ENCODE measurements at regions not wholly inside any gene's neighbourhood (a gene's known extent, or its start where the extent isn't known, plus 50 kb on each side); places are given as distances from the start of the nearest gene placed in this dataset.
"Not testable (repeated sequence)": the region's sequence is repeated elsewhere in the genome, so short reads cannot be mapped to it uniquely, and the experiment has no call there.

DNA sequence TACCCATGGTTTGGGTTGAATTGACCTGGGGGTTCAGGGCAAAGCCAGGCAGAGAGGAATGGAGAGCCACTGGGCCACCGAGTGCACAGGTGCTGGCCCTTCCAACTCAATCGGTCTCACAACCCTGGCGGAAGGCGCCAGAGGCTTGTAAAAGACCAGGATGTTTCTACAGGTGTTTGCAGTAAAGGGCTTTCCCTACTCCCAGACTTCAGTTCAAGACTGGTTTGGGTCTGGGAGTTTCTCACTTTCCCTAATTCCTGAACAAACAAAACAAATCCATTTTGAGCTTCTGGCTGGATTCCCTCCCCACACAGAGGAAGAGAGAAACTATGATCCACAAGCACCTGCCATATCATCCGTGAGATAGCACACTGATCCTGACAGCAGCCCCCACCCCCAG, 125.2 kb upstream of the KLF4 start:
- no peak for DNase-seq

DNA sequence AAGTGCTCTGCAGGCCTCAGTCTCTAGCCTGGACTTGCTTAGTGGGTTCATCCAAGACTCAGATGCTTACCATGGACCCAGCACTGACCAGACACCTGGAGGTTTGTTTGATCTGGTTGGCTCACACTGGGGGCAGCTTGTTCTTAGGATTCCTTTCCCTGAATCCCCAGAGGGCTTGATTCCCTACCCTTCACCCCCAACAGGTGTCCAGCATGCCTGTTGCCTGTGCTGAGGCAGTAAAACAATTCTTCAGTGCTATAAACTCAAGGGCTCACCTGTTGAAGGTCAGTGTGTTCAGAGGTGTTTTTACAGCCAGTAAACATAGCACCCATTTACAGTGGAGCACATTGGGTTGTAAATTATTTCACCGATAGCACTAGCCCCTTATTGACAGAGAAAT, 123.8 kb upstream of the KLF4 start:
- no peak for DNase-seq

DNA sequence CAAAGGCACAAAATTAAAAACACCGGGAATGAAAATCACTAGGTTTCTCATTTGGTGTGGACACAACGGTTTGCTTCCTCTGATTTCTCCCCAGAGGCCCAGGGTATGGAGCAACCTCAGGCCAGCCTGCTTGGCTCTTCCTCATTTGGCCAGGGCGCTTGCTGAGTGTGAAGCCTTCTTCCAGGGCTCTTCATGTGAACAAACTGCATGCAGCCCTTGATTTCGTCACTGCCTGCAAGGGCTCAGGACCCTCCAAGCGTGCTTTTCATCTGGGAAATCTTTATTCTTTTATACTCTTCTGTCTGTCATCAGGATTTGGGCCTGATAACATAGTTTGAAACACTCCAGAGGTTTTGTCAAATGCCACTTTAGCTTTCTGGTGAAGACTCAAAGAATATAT, 122.6 kb upstream of the KLF4 start:
- peak; percentile 13 for DNase-seq

DNA sequence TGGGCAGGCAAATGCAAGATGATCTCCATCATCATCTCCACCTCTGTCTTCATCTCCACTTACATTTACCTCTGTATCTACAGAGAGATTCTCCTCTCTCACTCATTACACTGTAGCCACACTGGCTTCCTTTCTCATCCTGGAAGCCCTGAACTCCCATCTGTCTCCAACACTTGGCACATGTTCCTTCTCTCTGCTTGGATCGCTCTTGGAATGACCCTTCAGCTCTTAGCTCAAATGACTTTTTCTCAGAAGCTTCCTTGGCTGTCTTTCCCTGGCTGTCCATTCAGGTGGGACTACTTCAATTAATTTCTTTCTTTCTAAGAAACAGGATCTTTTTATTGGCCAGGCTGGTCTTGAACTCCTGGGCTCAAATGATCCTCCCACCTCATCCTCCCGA, 120.0 kb upstream of the KLF4 start:
- DNase-seq = no peak

DNA sequence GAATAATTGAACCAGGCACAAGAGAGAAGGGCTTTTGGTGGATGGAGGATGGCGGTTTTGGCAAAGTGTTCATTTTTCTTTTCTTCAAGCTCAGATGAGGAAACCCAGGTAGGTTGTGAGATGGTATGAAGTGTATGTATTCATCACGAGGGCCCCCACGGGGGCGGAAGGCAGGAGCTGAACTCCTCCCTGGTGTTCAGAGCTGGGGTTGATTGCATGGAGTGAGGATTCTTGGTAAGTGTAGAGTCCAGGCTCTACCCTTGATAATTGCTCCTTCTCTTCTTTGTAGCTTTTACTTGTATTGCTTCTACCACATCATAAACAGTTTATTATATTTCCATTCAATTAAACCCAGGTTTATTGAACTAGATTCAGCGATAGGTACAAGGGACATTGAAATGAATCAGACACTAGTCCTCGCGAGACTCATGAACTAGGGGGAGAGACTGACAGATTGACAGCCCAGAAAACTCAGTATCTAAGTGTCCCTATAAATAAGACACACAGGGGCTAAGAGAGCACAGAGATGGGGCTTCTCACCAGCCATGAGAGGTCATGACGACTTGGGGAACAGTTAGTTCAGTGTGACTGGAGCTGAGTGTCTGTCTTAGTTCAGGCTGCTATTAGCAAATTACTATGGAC, 116.7 kb upstream of the KLF4 start:
- no peak for DNase-seq

DNA sequence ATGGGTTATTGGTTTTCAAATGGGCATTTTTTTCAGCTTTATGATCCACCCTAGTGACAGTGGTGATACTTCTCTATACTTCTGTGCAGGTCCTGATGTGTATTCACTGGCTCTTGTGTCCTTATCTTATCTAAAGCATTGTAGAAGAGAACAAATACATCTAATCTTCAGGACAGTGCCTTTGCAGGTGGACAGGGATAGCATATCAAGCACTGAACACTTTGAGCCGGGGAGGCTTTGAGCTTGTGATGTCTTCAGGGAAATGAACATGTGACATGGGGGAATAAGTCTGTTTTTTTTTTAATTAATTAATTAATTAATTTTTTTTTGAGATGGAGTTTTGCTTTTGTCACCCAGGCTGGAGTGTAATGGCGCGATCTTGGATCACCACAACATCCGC, 115.5 kb upstream of the KLF4 start:
- no peak for DNase-seq

DNA sequence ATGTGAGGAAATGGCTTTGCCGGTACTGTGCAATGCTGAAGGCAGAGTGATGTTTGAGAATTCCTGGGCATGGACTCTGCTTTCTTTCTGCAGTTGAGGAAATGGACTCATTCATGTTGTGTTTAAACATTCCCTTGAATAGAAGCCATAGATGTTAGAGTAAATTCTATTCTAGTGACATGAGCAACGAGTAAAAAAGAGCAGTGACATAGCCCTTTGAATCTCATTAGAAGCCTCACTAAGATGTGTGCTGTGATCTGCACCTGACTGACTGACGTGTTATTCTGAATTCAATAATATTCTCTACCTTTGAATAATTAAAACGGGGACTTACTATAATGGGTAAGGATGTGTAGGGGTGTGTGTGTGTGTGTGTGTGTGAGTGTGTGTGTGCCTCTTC, 113.7 kb upstream of the KLF4 start:
- DNase-seq = no peak

DNA sequence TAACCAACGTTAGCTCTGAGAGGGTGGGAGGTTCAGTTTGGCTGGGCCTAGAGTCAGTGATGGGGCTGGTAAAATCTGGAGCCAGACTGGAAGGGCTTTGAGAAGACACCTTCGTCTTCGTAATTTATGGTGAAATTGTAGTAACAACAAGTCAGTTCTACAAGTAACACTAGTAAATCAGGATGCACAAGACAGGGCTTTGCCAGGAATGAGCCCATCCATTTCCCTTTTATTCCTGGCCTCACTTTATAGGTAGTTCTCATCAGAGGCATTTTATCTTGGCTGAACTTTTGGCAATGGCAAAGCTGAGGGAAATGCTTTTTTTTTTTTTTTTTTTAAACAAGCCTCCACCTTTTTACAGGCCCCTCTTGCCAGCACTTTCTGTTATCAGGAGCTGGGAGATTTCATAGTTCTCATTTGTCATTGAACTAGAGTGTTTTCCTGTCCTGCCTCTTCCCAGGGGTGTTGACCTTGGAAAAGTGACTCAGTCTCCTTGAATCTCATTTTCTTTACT, 110.5 kb upstream of the KLF4 start:
- DNase-seq = no peak

DNA sequence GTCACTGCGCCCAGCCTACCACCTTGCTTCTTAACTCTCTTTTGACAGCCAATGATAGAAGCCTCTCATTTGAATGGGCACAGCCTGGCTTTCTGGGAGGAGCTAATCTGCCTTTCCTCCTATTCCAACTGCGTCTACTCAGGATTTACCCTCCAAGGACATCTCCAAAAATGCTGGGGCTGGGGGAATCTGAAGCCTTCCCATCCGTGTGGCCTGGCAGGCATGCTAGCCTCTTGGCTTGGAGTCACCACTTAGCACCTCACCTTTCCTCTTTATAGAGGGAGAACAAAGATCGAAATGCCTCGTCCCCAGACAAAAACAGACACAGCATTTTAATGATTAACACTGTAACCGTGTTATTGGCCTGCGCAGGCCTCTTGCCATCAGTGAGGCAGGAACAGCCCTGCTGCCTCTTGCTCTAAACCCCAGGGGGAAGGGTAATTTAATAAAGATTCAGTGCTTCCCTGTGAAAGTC, 108.2 kb upstream of the KLF4 start:
- DNase-seq = no peak

DNA sequence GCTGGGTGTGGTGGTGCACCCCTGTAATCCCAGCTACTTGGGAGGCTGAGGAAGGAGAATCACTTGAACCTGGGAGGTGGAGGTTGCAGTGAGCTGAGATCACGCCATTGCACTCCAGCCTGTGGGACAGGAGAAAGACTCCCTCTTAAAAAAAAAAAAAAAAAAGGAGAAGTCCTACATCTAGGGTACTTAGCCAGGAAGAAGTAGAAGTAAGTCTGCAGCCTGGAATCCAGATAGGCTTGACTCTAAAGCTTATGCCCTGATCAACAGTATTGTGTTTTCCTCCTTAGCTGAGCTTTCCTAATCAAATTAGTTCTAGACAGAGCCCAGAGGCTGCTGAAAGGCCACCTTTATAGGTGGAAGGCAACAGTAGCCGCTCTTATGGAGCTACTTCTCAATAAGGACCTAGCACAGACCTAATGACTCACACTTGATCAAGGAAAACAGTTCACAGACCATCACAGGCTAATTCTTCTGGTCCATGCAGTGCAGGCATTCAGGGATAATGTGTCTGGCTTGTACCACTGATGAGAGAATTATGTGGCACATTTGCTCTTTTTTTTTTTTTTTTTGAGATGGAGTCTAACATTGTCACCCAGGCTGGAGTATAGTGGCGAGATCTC, 105.5 kb upstream of the KLF4 start:
- DNase-seq = no peak

DNA sequence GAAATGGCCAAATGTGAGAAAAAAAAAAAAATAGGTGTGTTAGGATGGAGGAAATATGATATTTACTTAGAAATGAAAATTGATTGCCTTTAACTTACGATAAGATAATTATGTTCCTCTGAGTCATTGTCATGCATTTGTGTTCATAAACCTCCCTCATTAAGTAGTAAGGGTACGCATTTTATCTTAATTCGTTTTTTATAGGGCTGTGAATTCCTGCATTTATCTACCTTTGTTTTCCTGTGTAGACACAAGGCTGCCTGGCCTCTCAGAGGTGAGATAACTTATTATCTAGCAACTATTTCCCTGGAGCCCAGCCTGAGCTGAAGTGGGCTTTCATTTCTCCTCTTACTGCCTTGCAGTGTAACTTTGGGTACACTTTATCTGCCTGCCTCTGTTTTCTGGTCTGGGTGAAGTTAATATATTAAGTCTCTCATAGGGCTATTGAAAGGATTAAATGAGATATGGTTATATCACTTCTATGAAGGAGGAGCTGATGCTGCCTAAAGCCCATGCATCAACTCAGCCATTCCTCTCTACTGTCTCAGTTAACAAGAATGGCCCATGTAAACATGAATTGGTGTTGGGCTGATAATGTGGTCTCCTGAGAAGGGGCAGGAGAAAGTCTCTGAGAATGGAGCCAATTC, 103.8 kb upstream of the KLF4 start:
- DNase-seq = no peak

DNA sequence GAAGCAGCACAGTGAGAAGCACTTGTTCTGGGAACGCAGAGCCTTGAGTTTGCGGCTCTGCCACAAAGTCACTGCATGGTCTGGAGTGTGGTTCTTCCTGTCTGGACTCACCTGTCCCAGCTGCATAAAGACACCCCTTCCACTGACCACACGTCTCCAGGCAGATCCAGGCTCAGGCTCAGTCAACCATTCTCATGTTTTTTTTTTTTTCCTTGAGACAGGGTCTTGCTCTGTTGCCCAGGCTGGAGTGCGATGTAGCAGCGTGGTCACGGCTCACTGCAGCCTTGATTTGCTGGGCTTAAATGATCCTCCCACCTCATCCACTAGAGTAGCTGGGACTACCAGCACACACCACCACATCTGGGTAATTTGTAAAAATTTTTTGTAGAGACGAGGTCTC, 102.9 kb upstream of the KLF4 start:
- DNase-seq = no peak

DNA sequence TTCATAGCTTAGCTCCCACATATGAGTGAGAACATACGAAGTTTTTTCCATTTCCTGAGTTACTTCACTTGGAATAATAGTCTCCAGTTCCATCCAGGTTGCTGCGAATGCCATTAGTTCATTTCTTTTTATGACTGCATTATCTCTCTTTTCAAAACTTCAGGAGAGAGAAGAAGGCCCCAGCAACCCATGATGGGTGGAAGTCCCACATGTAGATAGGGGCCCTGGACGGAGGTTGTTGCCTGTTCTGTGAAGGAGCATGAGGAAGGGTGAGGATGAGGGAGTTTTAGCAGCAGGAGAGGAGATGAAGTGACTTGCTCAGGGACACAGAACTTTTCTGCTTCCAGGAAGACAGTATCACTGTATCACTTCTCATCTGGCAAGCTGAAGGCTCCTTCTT, 102.2 kb upstream of the KLF4 start:
- no peak for DNase-seq

DNA sequence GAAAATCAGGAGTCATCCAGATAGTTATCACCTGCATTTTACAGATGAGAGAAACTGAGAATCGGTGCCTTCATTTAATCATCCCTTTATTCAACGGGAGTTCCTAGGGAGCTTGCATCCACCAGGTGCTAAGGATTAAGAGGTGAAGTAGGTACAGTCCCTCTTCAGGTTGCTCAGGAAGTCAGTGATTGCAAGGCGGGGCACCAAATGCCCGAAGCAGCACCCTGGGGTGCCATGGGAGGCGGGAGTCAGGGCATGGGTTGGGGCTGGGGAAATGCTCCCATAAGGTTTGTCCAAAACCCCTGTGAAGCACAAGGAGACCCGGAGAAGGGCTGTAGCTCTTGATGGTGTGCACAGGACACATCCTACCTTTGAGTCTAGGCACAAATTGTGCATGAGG, 98.8 kb upstream of the KLF4 start:
- DNase-seq = no peak

DNA sequence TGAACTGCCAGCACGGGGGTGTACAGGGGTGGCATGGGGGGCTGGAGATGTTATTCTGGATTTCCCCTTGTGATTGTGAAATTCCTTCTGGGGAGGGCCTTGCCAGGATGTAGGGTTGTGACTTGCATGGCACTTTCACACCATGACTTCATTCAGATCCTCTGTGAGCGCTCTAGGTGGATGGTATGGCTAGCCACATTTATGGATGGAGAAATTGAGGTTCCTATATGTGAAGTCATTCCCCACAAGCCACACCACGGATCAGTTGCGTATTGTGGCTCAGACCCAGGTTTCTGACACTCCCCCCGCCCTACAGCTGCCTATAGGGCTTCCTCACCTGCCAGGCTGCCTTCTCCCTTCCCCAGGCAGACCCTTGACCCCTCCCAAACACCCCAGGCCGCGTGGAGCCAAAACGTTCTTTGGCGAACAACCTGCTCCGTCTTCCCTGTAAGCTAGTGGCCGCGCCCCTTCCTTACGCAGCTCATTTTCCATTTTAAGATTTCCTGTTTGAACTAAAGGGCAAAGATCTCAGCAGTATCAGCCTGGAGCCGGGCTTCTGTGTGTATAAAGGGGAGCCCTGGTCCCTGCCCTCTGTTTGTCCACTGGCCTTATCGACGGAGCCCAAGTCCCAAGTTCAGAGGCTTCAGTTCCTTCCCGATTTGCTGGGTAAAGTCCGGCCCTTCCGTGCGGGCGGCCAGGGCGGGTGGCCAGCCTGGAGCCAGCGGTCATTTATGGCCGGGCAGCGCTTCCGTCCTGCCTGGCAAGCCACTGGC, 97.8 kb upstream of the KLF4 start:
- no peak for DNase-seq

DNA sequence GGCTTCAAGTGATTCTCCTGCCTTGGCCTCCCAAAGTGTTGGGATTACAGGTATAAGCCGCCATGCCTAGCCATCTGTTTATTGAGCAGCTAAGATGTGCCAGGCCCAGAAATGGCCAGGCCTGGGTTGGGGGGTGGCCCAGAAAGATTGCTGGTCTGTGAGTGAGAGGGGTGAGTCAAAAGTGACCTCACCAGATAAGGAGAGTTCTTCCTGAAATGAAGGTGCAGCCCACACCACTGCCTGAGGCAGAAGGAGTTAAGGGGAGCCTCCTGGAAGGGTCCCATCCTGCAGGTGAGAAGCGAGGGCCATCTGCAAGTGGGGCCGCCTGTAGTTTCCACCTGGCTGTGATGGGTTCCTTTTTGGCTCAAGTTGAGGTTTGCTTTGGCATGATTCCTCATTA, 96.9 kb upstream of the KLF4 start:
- no peak for DNase-seq

DNA sequence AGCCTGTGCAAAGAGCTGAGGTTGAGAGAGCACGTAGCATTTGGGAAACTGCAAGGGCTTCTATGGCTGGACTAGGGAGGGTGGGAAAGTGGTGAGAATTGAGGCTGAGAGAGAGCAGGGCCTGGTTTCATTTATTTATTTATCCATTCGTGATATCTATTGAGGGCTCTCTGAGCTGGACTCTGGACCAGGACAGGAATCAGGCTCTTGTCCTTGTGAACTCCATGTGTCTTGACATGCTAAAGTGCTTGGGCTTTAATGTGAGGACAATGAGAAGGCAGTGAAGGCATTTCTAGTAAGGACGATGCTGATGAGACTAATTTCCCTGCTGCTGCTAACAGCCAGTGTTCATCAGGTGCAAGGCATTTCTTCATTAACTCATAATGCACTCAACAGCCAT, 95.9 kb upstream of the KLF4 start:
- DNase-seq = no peak

DNA sequence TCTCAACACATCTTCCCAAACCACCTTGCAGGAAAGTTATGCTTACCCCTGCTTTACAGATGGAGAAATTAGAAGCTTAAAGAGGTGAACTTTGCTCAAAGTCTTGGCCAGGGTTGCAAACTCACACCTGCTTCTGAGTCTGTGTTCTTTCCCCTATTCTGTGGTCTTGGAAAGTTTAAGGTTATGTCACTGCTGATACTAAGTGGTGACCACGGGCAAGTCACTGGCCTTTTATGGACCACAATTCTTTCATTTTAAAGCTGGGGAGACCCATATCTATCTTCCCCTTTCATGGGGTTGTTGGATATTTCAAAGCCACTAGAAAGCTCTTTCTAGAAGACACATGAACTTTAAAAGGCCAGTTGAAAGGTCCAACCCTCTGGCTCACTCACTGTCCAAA, 95.4 kb upstream of the KLF4 start:
- DNase-seq = no peak

DNA sequence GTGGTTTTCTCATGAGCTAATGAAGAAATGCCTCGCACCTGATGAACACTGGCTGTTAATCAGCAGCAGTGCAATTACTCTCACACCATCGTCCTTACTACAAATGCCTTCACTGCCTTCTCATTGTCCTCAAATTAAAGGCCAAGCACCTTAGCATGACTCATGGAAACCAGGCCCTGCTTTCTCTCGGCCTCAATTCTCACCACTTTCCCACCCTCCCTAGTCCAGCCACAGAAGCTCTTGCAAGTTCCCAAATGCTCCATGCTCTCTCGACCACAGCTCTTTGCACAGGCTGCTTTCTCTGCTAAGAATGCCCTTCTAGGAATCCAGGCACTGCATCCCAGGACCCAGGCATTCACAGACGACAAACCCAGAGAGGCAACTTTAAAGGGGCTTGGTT, 94.6 kb upstream of the KLF4 start:
- DNase-seq = no peak

DNA sequence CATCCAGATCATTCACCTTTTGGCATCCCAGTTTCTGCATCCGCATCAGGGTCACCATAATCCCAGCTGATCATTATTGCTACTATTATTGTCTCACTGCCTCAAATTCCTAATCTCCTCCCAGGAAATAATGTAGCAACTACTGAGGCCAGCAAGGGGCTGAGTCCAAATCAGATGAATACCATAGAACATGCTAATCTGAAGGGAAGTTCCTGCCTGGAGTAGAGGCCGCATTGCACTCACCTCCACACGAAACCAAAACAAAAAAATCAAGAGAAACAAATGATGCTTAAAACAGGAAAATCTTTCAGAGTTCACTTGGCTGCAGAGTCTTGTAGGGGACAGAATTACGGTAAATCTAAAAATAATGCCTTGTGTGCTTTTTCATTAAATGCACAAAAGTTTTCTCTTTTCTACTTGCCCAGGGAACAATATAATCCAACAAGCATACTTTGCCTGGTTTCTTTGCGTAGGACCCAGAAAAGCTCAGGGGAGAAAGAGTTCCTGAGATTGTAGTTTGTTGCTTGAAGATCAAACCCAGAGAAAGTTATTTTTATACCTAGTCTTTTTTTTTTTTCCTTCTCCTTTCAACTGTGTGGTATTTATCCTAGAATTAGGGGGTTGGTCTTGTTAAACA, 87.7 kb upstream of the KLF4 start:
- DNase-seq = no peak

DNA sequence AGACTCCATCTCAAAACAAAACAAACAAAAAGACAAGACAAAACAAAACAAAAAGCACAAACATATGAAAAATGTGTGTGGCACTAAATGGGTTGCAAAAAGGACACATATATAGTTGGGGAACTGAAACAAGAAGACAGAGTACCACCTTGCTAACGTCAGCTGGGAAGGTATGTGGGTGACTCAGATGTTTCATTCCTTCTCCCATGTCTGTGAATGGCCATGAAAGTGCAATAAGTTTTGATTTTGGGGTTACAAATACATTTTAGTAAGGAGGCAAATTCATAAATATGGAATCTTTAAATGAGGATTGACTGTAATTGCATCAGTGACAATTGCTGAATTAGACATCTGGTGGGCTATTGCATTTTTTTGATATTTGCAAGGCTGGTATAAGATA, 81.6 kb upstream of the KLF4 start:
- no peak for DNase-seq

DNA sequence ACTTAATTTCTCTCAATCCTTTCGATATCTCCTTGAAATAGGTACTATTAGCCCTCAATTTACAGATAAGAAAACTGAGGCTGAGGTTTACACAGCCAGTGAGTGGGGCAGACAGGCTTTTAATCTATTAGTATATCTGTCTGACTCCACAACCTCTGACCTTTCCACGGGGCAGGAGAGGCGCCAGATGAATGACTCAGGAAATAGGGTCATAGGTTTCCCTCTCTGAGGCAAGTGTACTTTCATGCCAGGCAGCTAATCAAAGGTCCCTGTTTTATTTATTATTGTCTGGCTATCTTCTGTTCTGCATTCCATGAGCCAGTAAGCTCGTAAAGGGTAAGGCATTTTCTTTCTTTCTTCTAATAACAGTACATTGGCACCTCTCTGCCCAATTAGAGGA, 79.6 kb upstream of the KLF4 start:
- no peak for DNase-seq

DNA sequence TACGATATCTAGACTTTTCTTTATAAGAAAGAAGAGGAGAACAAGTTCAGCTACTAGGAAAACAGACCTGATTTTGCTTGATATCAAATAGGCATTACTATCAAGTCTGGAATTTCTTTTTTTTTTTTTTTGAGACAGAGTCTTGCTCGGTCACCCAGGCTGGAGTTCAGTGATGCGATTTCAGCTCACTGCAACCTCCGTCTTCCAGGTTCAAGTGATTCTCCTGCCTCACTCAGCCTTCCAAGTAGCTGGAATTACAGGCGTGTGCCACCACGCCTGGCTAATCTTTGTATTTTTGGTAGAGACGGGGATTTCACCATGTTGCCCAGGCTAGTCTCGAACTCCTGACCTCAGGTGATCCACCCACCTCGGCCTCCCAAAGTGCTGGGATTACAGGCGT, 78.8 kb upstream of the KLF4 start:
- not testable (repeated sequence) for DNase-seq

All from CD4-positive, alpha-beta T cell treated with Interleukin-4 for 4 hours (primary cell).